Right renal pelvis (tissue), 4 donors: ENCODE measurements at regions not wholly inside any gene's neighbourhood (a gene's known extent, or its start where the extent isn't known, plus 50 kb on each side); places are given as distances from the start of the nearest gene placed in this dataset.

Experiments
- DNase-seq, 4 donors: peaks; one replicate each; pipeline ENCODE4 v3.0.0-alpha.2; 2013; ENCODE audit warnings: low read depth in 4 of 4, low spot score in 3 of 4, missing footprints in 1 of 4

DNA sequence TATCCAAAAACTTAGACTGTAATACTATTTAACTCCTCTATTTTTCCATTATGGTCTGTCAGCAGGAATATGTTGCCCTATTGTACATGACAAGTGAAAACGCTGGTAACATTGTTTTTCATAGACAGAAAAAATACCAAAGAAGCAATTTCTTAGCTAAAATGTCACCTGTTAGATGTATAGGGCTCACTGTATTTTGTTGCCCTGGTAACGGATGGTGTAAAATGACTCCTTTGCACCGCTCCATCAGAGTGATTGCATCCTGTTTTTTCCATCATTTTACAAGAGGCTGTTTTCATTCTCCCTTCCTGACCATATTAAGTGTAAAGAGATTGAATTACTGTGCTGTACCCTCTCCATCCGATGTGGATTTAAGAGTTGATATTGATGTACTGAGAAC is 460.1 kb upstream of the TLE4 start:
- DNase-seq, result no peak

DNA sequence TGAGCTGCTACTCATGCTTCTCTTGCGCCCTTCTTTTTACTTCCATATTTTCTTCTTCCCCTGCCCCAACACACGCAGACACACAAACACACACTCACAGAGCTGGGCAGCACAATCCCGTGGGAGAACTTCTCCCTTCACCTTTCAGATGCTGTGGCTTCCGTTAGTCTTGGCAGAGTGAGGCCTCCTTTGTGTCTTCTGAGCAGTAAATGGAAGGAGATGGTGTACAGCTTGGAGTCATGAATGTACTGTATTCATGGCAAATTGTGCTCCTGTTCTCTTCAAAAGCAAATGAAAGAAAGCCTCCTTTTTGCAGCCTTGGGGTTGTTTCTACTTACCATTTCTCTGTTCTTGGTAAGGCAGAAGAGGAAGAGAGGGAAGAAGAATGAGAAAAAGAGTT is 456.6 kb upstream of the TLE4 start:
- no peak for DNase-seq

DNA sequence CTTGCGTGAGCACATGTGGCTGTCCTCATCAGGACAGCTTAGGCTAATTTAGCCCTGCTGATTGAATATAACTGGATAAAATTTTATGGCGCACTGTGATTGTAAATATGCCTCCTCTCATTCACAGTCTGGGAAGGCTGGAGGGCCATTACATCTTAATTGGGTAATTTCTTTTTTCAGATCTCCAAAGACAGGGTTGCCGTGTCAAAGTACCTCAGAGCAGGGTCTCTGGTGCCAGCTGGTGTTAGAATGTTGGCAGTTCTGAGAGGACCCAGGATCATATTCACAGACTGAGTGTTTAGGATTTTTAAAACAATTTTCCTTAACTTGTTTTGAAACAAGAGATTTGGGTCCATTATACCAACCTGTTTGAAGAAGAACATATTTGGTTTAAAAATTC is 455.7 kb upstream of the TLE4 start:
- no peak for DNase-seq

DNA sequence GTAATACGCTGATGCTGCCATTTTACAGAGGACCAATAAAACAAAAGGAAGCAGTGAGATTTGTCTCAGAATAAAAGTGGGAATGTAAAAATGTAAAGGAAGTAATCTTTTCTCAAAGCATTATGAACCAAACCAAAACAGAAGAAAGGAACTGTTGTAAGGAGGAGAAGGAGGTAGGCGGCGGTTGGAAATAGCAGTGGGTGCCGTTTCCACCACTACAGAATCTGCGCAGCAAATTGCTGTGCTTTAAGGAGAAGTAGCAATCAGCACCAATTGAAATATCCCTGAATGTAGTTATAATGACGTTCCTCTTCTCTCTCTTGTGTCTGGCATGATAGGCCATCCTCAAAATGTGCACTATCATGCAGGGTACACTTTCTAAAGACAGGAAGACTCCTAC is 455.1 kb upstream of the TLE4 start:
- no peak for DNase-seq

DNA sequence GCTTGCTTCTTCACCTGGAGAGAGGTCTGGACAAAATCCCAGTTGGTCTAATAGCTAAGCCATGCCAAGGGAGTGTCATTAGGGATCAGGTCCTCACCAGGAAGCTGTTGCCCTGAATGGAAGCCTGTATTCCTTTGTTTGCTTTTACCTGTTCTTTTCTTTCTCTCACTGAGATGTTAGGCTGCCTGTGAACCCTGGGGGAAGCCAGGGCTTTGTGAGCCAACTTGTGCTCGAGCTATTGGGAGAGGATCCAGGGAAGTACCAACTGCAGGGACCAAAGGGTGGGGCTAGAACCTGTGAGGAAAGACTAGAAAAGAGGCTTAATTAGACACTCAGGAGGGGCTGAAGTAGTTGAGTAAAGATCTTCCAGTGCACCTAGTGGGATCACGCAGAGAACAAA is 451.2 kb upstream of the TLE4 start:
- DNase-seq, result no peak

DNA sequence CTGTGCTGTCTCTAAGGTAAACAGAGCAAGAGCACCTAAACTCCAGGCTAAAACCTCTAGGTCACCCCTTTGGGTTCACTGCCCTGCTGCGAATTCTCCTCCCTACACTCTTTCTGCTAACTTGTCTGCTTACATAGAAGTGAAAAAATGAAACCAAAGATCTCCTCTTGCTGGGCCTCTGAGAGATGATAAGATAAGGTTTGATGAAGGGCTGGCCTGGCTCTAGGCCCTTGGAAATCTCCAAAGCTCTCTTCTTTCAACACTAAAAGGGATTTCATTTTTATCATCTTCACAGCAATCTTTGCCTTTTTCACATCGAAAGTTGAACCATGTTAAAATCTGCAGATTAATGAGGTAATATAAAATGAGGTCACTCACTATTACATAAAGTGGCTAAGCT is 450.8 kb upstream of the TLE4 start:
- no peak for DNase-seq

DNA sequence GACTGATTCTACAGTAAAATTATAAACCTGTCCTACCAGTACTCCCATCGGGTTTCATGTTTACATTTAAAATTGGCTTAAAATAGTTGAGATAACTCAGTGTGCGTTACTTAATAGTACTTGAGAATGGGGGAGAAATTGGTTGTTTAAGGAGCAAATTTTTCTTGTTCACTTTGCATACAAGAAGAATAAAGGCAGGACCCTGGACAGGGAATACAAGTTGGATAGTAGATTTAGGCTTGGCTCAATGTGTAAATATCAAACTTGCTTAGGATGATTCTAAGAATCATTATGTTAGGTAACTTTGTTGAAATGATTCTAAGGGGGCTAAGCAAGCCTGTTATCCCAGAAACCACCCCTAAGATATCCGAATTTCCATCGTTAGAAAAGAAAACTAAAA is 448.4 kb upstream of the TLE4 start:
- no peak for DNase-seq

DNA sequence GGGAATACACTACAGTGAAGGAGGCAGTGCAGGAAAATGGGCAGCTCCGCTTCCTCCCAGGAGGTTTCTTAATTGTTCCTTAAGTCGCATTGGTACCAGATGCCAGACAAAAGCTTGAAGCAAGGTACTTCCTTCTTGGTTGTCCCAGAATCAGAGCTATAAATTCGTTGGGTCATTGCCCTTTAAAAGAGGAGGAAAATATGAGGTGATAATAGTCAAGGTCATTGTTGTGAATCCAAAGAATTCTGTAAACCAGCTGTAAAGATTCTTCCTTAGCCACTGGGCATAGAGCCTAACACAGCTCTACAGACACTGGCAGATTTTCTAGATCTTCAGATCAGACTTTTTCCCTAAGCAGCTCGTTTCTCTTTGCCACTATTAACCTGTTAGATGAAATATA is 444.1 kb upstream of the TLE4 start:
- DNase-seq, result no peak

DNA sequence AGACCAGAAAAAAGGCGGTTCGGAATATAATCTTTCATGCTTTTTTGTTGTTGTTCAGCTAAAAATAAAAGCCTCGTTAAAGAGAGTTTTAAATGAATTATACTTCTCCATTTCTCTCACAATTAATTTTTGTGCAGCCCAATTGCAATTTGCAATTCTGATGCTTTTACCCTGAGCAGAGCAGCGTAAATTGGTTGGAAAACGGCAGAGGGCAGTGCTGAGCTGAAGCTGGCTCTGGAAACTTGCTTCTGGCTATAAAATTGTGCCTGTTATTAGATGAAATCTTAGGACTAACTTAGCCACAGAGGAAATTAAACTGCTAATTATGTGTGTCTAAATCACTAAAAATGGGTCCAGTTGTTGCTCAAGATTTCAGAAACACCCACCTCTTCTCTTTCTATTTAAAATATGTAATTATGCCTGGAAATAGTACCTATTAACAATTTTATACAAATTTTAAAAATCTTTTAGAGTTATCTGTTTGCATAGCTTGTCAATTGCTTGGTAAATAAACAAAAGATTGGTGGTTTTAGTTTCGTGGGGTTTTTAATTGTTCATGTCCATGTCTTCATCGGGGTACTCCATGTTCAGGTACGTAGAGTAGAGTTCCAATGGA is 441.8 kb upstream of the TLE4 start:
- peak; percentile 41 to 57 (median 50) for DNase-seq

DNA sequence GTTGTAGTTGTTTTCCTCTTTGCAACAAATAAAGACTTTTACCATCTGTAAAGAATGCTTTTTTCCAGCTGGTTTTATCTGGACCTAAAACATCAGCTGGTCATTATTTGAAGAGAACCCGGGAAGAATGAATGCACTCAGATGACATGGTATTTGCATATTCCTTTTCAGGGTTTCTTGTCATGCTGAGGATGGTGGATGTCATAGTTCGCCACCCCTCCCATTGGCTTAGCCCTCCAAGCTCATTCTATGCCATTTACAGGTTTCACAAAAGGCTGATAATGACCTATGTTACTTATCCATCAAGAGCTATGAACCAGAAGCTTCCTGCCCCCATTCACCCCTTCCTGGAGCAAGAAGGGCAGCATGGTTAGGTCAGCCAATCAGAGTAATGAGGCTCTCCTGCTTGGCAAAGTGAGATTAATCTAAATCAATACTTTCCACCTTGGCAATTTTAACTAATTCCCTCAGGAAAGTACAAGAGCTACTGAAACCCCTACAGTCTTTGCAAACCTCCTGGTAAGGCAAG is 440.5 kb upstream of the TLE4 start:
- no peak for DNase-seq

DNA sequence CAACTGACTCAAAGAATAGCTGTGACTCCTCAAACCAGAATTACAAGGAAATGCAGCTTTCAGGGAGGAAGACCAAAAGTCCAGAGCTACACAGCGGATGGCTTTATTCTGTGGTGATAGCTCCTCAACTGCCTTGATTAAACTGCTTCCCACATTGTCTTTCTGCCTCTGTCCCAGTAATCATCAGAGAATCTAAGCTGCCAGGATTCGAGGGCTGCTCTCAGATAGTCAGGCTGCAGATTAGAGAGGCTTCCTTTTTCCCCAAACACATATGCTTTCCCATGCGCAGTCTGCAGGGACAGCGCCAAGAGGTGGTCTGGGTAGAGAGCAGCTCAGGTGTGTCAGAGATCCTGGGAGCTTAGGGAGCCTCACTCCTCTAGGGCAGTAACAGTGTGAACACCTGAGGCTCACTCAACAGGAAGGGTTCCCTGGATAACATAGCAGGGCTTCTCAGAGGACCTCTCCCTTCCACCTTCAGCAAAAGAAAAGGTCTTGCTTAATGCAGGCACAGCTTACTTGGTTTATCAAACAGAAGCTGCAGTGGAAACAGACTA is 439.9 kb upstream of the TLE4 start:
- DNase-seq, result no peak

DNA sequence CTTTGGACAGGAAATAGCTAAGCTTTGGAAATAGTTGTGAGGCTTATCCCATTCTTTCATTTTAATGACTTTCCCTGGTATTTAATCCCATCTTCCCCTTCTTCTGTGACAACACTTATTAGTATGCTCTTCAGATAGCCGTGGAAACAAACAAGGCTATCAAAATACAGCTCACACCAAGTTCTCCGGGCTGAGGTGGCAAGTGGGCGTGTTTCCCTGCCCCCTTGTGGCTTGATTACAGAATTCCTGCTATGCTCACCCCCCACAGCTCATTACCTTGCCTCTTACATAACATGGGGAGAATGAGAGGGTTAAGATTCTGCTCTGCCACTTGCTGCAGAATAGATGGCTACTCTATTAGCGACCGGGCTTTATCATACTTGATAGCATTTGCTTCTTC is 437.1 kb upstream of the TLE4 start:
- no peak for DNase-seq

DNA sequence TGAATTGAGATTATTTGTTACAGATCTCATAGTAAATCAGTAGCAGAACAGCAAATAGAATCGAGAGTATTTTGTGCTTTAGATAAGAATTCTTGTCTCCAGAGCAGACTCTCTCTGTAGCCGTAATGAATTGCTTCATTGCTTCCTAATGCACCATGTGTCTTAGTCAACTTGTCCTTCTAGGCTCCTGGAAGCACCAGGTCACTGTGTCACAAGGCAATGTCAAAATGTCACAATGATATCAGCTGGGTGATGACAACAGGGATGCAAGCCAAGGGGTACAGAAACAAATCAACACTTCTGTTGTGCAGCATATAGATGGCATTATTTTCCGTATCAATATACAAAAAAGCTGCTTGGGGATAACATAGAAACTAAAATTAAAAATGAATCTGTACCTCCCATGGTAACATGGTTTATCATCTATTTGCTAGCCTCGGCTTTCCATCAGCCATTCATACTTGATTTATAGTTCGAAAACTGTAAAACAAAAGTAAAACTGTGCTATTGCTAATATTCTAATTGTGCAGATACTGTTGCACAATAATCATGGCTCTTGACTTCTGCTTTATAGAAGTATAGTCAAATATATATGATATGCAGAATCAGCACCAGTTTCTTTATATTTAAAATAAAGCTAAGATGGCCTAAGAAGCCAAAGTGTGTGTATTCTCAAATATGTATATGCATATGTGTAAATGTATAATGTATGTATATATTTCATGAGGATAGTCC is 435.9 kb upstream of the TLE4 start:
- no peak for DNase-seq

DNA sequence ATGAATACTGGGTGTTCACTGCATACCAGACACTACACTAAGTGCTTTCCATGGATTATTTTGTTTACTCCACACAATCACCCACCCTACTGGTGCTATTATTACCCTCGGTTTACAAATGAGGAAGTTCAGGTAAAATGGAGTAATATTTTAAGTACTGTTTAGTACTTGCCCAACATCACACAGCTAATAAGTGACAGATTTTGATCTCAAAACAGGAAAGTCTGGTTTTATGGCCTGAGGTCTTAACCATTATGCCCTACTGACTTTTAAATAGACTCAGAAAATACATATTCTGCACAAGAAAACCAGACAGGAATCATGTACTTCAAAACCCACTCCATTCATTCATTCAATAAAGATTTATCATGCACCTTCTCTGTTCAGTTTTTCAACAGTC is 431.0 kb upstream of the TLE4 start:
- DNase-seq, result no peak

DNA sequence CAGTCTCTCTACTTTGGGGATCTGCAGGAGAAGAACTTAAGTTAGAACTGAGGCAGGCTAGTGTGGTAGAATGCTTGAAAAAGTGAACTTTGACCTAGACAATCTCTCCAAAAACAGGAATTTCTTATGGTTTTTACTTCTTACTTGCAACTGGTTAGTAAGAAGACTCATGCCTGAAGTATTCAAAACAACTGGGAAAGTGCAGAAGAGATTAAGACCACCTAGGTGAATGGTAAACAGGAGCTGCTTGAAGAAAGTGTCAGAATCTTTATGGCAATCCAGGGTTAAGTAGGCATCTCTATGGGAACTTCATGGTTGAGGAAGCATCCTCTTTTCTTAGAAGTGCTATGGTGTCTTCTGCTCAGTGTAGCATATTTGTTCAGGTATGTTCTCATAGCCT is 428.6 kb upstream of the TLE4 start:
- DNase-seq, result no peak

DNA sequence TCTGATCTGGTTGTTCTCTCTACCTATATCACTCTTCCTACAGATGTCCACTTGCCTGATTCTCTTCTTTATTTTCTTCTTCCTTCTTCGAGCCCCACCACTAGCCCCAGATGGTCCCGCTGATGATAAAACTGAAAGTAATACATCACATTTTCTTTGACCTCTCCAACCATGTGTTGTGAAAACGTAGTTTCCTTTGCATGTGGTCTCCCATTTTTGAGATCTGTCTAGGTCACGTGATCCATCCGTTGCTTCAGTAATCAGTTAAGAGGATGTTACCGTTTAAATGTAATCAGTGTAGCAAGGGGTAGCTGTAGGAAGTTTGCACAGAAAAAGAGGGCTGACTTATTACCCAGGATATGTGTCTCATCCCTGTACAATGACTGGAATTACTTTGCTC is 426.3 kb upstream of the TLE4 start:
- DNase-seq, result no peak

DNA sequence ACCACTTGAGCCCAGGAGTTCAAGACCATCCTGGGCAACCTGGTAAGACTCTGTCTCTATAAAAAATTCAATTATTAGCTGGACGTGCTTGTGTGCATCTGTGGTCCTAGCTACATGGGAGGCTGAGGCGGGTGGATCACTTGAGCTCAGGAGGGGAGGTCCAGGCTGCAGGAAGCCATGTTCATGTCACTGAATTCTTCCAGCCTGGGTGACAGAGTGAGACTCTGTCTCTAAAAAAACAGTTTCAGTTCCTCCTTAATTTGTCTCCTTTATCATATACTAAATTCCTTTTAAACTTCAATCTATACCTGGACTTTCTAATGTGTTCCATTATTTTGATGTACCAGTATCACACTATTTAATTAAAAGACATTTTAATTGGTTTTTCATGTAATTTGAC is 422.2 kb upstream of the TLE4 start:
- no peak for DNase-seq

DNA sequence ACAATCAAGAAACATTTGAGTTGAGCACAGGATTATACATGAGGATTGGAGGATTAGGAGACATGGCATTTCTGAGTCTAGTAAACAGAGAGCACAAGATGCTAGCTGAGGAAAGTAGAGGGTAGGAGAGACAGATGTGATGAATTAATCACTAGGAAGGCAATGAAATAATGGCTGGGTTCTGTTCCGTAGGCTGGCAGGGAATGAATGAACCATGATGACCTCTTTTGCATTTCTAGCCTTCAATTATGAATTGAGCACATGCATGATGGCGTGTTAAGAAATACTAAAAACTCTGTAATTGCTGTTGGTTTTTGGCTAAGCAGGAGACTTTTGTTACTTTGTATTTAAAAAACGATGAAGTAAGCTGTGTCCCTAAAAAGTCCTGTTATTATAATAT is 420.0 kb upstream of the TLE4 start:
- DNase-seq, result no peak

DNA sequence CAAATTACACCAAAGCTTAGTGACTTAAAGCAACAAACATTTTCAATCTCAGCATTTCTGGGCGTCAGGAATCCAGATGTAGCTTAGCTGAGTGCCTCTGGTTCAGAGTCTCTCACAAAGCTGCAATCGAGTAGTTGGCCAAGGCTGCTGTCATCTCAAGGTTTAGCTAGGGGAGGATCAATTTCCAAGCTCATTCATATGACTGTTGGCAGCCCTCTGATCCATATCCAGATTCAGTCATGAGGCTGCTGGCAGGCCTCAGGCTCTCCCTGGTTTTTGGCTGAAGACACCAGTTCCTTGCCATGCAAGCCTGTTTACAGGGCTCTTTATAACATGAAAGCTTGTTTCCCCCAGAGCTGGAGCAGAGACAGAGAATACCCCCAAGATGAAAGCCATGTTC is 419.5 kb upstream of the TLE4 start:
- no peak for DNase-seq

DNA sequence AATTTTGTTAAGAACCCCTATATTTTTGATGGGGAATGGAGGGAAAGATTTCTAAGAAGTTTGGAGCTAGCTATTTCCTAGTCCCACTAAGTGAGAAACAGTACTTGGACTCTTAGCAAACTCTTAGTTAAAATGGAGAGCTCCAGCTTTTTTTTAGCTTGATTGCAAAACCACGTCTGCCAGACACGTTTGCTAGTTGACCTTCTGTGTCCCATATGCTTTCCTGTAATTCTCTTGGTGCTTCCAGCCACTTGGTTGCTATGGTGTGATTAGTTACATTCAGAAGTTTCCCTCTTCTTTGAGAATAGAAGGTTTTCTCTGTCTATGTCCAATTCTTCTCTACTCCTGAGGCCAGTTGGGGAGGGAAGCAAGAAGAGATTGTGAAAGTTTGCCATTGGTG is 417.0 kb upstream of the TLE4 start:
- no peak for DNase-seq

DNA sequence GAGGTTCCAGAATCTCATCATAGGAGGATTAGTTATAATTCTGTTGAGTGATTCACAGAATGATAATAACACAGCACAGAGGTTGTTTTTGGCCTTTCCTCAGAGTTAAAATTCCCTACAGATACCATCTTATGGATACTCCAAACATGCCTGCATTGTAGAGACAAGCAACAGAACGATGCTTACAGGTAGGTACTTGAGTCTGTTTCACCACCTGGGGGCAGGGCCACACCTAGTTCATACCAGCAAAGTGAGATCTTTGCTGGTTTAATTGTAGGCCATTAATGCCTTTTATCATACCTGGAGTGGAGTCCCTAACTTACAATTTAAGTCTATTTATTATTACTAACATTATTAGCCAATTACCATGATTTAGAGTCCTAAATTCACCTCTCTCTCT is 416.5 kb upstream of the TLE4 start:
- DNase-seq, result no peak

DNA sequence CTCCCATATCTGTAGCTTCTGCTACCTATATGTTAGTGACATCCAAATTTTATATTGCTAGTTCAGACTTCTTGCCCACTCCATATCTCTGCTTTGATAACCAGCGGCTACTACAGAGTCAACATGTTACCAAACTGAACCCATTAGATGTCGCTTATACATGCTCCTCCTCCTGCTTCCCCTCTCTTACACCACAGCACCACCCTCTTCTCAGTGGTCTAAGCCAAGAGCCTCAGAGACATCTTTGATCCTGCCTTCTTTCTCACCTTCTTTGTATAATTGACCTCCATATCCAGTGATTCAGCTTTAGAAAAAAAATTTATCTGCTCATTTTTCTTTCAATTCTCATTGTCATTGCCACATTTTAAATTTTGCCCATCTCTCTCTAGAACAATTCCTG is 408.2 kb upstream of the TLE4 start:
- DNase-seq, result no peak
